ENCODE measurements at regions not wholly inside any gene's neighbourhood (a gene's known extent, or its start where the extent isn't known, plus 50 kb on each side); places are given as distances from the start of the nearest gene placed in this dataset.
A peak's percentile ranks its signal among the peaks of the same experiment; 100 is the strongest.

DNA sequence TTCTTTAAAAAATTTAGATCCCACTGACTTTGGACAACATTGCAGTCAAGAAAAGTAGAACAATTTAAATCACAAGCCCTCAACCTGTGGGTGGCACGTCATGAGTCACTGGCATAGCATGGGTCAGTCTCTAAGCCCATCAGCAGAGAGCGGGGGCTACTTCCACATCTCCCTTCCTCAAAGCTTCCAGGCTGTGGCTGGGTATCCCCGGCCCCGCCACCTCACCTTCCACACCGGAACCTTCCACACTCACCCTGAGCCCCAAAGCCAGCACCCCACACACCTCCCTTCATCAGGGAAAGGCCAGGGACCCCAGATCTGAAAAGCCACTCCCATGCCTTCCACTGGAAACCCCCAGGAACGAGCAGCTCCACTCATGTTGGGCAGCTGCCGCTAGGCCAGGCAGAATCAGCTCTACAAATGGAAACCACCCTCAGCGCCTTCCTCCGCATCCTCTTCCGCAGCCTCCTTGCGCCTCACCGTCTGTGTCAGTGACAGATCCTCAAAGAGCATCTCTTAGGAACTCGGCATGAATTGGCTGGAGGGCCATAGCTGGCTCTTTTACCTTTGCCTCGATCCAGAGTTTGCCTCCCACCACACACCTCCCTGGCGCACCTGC, 156.5 kb downstream of the ERCC6L2 start:
- no peaks in the 10 kb centered on the region for H3K36me3 ChIP-seq
- TF ChIP-seq CTCF (IDR thresholded peaks at IDR 0.05 in 4 of 5, conservative IDR thresholded peaks at IDR 0.05 in 1 of 5) (no peak), POLR2A (IDR thresholded peaks at IDR 0.05) (no peak)
- peaks cover 2 to 8% of the 10 kb centered on the region in 2 donors for H3K4me1 ChIP-seq
- no peak overlapping the region for H3K27ac ChIP-seq
- H3K27me3 ChIP-seq, result peaks cover 0 to 3% (median 0%) of the 10 kb centered on the region in 3 donors
- no peaks in the 10 kb centered on the region for H3K9me3 ChIP-seq
- intact Hi-C loops (cut with DNase I; ENCODE audit: low total_unique reads), result no loop called here
- no peak overlapping the region for H3K4me3 ChIP-seq
- DNase-seq (no peak), ATAC-seq (no peak)
- in situ Hi-C loops (cut with MboI; ENCODE audit: low sequenced_read_pairs in 4 of 4), result no loop called here

DNA sequence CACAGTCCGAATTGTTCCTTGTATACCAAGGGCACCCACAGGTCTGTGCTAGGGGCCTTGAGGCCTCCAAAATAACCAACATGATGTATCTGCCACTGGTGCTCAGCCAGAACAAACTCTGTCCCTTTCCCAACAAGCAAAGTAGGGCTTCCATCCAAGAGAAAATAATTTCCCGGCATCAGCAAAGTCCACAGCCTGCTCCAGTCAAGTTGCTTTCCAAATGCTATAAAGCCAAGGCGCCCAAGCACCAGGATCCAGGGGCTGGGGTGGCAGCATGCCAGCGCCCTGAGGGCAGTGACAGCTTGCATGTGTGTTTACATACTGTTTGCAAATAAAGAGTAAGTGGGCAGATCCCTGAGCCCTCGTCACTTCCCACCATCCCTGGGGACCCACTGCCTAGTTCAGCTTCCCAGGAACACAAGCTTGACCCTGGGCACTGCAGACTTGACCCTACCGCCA, 155.9 kb downstream of the ERCC6L2 start:
- in situ Hi-C loops (cut with MboI; ENCODE audit: low sequenced_read_pairs in 4 of 4), result no loop called here
- DNase-seq, result no peak
- H3K36me3 ChIP-seq, result no peaks in the 10 kb centered on the region
- intact Hi-C loops (cut with DNase I; ENCODE audit: low total_unique reads), result no loop called here
- peaks cover 4 to 9% of the 10 kb centered on the region in 2 donors for H3K4me1 ChIP-seq
- TF ChIP-seq POLR2A (IDR thresholded peaks at IDR 0.05) (no peak), CTCF (IDR thresholded peaks at IDR 0.05 in 4 of 5, conservative IDR thresholded peaks at IDR 0.05 in 1 of 5) (no peak)
- no peak for ATAC-seq
- no peaks in the 10 kb centered on the region for H3K9me3 ChIP-seq
- no peak overlapping the region for H3K27ac ChIP-seq
- no peak overlapping the region for H3K4me3 ChIP-seq
- H3K27me3 ChIP-seq, result peaks cover 1 to 5% (median 3%) of the 10 kb centered on the region in 3 donors

DNA sequence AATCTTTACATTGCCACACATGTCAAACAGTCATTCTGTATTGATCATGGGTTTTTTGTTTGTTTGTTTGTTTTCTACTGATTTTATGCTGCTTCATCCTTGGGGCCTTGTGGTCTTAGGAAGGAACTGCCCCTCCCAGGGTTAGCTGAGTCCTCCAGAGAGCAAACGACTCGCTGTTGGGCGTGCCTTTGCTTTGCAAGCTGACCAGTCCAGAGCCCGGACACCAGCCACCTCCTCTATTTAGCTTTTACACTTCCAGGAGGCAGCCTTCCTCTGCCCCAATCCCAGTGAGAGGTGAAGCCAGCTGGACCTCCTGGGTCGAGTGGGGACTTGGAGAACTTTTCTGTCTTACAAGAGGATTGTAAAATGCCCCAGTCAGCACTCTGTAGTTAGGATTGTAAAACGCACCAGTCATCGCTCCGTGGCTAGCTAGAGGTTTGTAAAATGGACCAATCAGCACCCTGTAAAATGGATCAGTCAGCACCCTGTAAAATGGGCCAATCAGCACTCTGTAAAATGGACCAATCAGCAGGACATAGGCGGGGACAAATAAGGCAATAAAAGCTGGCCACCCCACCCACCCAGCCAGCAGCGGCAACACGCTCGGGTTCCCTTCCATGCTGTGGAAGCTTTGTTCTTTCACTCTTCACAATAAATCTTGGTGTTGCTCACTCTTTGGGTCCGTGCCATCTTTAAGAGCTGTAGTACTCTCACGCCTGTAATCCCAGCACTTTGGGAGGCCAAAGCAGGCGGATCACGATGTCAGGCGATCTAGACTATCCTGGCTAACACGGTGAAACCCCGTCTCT, 154.4 kb downstream of the ERCC6L2 start:
- no peak for ATAC-seq
- no peak for TF ChIP-seq POLR2A (IDR thresholded peaks at IDR 0.05)
- TF ChIP-seq CTCF (IDR thresholded peaks at IDR 0.05 in 4 of 5, conservative IDR thresholded peaks at IDR 0.05 in 1 of 5), result no peak
- intact Hi-C loops (cut with DNase I; ENCODE audit: low total_unique reads), result no loop called here
- peaks cover 7 to 13% (median 11%) of the 10 kb centered on the region in 3 donors for H3K27me3 ChIP-seq
- peaks cover 4 to 9% of the 10 kb centered on the region in 2 donors for H3K4me1 ChIP-seq
- H3K27ac ChIP-seq, result no peak overlapping the region
- in situ Hi-C loops (cut with MboI; ENCODE audit: low sequenced_read_pairs in 4 of 4), result no loop called here
- H3K4me3 ChIP-seq, result no peak overlapping the region
- no peak for DNase-seq
- no peaks in the 10 kb centered on the region for H3K9me3 ChIP-seq
- H3K36me3 ChIP-seq, result no peaks in the 10 kb centered on the region

DNA sequence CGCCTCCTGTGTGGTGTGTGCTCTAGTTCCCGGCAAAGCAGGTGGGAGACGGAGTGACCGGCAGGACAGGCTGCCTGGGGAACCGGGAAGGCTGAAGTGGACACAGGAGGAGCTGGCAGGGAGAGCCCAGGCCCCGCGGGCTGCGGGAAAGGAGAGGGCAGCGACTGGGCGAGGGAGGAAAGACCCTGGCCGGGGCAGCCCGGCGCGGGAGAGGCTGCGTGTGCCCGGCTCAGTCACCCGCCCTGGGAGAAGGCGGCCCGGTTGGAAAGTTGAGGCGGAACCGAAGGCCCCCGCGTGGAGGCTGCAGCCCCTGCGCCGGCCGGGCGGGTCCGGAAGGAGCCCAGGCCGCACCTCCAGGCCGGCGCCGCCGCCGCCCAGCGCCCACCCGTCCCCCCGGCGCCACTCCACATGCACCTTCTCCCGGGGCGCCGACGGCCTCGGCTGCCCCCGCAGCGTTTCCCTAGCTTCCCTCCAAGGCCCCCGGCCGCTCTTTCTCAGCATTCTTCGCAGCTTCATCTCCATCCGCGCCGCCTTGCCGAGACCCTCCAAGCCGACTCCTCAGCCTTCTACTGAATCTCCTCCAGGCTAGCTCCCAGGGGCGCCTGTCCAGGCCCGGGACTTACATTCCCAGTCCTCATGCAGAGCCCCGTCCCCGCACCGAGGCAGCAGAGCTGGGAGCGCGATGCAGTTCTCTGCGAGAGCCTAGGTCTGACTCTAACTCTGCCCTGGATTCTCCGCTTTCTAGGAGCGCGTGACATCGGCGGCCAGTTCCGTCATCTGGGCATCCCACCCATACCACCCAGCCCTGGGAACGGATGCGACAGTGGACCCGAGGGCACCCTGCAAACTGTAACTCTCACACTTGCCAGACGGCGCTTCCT, 152.0 kb downstream of the ERCC6L2 start:
- no peak for DNase-seq
- Histone ChIP-seq H3K9me3 (no peaks in the 10 kb centered on the region), H3K27me3 (peaks cover 15 to 25% (median 18%) of the 10 kb centered on the region in 3 donors), H3K27ac (no peak overlapping the region), H3K4me1 (peaks cover 4 to 9% of the 10 kb centered on the region in 2 donors), H3K4me3 (peak overlapping the region; percentile 23 to 52 (median 36)), H3K36me3 (no peaks in the 10 kb centered on the region)
- intact Hi-C loops (cut with DNase I; ENCODE audit: low total_unique reads) (no loop called here), in situ Hi-C loops (cut with MboI; ENCODE audit: low sequenced_read_pairs in 4 of 4) (no loop called here)
- no peak for TF ChIP-seq POLR2A (IDR thresholded peaks at IDR 0.05)
- TF ChIP-seq CTCF (IDR thresholded peaks at IDR 0.05 in 4 of 5, conservative IDR thresholded peaks at IDR 0.05 in 1 of 5), result no peak
- no peak for ATAC-seq

Measured in gastrocnemius medialis (tissue), 4 donors.